Smooth muscle cell (in vitro differentiated cells): ENCODE measurements at regions not wholly inside any gene's neighbourhood (a gene's known extent, or its start where the extent isn't known, plus 50 kb on each side); places are given as distances from the start of the nearest gene placed in this dataset.

Experiments
- DNase-seq: peaks from one replicate; lab custom pipeline; 2025; ENCODE audit not compliant: unreplicated experiment; lab: John Stamatoyannopoulos, UW
- H2AFZ ChIP-seq: fragments of 200-600 bp; sonication (generic); 2 replicates; pipeline ENCODE4 v1.6.0; 2016; ENCODE audit warnings: antibody characterized with exemption, low read depth, mild to moderate bottlenecking
- H3F3A ChIP-seq: fragments of 200-600 bp; sonication (generic); 2 replicates; pipeline ENCODE4 v1.6.0; 2017; ENCODE audit warnings: antibody characterized with exemption, low read depth
- H3K27ac ChIP-seq: fragments of 200-600 bp; sonication (generic); 2 replicates; pipeline ENCODE4 v1.5.1; 2016; ENCODE audit warnings: low read depth, mild to moderate bottlenecking
- H3K27me3 ChIP-seq: fragments of 200-600 bp; sonication (generic); 2 replicates; pipeline ENCODE4 v1.6.1; 2016; ENCODE audit warnings: low read depth, mild to moderate bottlenecking
- H3K36me3 ChIP-seq: fragments of 200-600 bp; sonication (generic); 2 replicates; pipeline ENCODE4 v1.5.1; 2016; ENCODE audit warnings: low read depth
- H3K4me1 ChIP-seq: fragments of 200-600 bp; sonication (generic); 2 replicates; pipeline ENCODE4 v1.5.1; 2016; ENCODE audit warnings: low read depth
- H3K4me2 ChIP-seq: fragments of 200-600 bp; sonication (generic); 2 replicates; pipeline ENCODE4 v1.6.0; 2016; ENCODE audit warnings: mild to moderate bottlenecking
- H3K4me3 ChIP-seq: fragments of 200-600 bp; sonication (generic); 2 replicates; pipeline ENCODE4 v1.5.1; 2016; ENCODE audit warnings: mild to moderate bottlenecking
- H3K79me2 ChIP-seq: fragments of 200-600 bp; sonication (generic); 2 replicates; pipeline ENCODE4 v1.6.0; 2016; ENCODE audit warnings: low read depth, mild to moderate bottlenecking
- H3K9ac ChIP-seq: fragments of 200-600 bp; sonication (generic); 2 replicates; pipeline ENCODE4 v1.6.0; 2016; ENCODE audit warnings: low read depth
- H3K9me3 ChIP-seq: fragments of 200-600 bp; sonication (generic); replicated peaks from 2 replicates; pipeline ENCODE4 v1.5.1; 2016; ENCODE audit warnings: low read depth
- H4K20me1 ChIP-seq: fragments of 200-600 bp; sonication (generic); 2 replicates; pipeline ENCODE4 v1.6.0; 2016; ENCODE audit warnings: low read depth
- WGBS: methylation state at CpG from one replicate; pipeline ENCODE4 v1.1.7; 2016; ENCODE audit warnings: low lambda C conversion rate; 5-methylcytosine and 5-hydroxymethylcytosine counted together
- TF ChIP-seq, protein P1 (sequence below): fragments of 200-600 bp; sonication (generic); IDR thresholded peaks from 2 replicates; pipeline ENCODE4 v1.5.1; 2017; ENCODE audit warnings: borderline replicate concordance, mild to moderate bottlenecking, antibody characterized with exemption; ENCODE audit not compliant: insufficient read depth, poor library complexity, severe bottlenecking

DNA sequence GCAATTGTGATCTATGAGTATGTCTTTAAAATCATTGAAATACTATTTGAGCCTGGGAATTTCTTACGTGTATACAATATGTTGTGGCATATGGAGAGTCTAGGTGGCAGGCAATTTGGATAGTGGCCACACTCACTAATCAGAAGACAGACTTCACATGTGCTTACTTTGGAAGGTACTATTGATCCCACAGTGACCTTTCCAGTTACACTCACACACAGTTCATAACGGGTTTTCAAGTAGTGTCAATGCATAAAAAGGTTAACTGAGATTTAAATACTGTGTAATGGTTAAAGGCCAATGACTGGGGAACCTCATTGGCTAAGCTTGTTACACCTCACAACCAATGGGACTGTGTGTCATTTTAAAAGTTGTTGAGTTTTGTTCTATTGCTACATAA, 783.2 kb downstream of the RPA4 start:
- H3F3A ChIP-seq = no peaks in the 10 kb centered on the region
- H3K79me2 ChIP-seq = no peaks in the 10 kb centered on the region
- H3K27me3 ChIP-seq = no peaks in the 10 kb centered on the region
- WGBS = 95% methylated on average over 2 of the region's 2 CpGs
- no peaks in the 10 kb centered on the region for H3K36me3 ChIP-seq
- no peak overlapping the region for H2AFZ ChIP-seq
- H3K4me3 ChIP-seq = no peak overlapping the region
- H3K9ac ChIP-seq = no peak overlapping the region
- TF ChIP-seq, protein P1, sequence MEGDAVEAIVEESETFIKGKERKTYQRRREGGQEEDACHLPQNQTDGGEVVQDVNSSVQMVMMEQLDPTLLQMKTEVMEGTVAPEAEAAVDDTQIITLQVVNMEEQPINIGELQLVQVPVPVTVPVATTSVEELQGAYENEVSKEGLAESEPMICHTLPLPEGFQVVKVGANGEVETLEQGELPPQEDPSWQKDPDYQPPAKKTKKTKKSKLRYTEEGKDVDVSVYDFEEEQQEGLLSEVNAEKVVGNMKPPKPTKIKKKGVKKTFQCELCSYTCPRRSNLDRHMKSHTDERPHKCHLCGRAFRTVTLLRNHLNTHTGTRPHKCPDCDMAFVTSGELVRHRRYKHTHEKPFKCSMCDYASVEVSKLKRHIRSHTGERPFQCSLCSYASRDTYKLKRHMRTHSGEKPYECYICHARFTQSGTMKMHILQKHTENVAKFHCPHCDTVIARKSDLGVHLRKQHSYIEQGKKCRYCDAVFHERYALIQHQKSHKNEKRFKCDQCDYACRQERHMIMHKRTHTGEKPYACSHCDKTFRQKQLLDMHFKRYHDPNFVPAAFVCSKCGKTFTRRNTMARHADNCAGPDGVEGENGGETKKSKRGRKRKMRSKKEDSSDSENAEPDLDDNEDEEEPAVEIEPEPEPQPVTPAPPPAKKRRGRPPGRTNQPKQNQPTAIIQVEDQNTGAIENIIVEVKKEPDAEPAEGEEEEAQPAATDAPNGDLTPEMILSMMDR = no peak
- no peak for DNase-seq
- no peaks in the 10 kb centered on the region for H3K4me1 ChIP-seq
- no peaks in the 10 kb centered on the region for H4K20me1 ChIP-seq
- no peak overlapping the region for H3K4me2 ChIP-seq
- H3K9me3 ChIP-seq = no peaks in the 10 kb centered on the region
- no peak overlapping the region for H3K27ac ChIP-seq

DNA sequence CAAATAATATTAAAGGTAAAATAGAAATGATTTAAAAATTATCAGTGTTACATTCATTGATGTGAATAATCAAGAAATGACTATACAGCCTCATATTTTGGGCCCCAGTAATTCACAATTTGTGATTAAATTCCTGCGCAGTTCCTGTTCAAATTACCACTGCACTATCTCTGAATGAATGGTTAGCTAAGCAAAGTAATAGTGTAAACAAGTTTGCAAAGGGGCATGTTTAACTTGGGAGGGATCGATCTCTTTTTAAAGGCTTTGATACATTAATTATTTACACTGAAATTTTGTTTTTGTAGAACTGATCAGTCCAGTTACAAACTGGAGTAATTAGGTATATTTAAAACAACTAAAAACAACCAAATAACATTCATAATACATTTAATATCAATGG, 784.4 kb downstream of the RPA4 start:
- Histone ChIP-seq H3F3A (no peaks in the 10 kb centered on the region), H3K9me3 (no peaks in the 10 kb centered on the region), H3K27me3 (no peaks in the 10 kb centered on the region), H3K9ac (no peak overlapping the region), H3K79me2 (no peaks in the 10 kb centered on the region), H3K4me2 (no peak overlapping the region), H3K4me3 (no peak overlapping the region), H2AFZ (no peak overlapping the region), H4K20me1 (no peaks in the 10 kb centered on the region), H3K4me1 (no peaks in the 10 kb centered on the region), H3K36me3 (no peaks in the 10 kb centered on the region), H3K27ac (no peak overlapping the region)
- TF ChIP-seq, protein P1 = no peak
- DNase-seq = no peak
- 92% methylated on average over 2 of the region's 2 CpGs for whole genome bisulfite sequencing

DNA sequence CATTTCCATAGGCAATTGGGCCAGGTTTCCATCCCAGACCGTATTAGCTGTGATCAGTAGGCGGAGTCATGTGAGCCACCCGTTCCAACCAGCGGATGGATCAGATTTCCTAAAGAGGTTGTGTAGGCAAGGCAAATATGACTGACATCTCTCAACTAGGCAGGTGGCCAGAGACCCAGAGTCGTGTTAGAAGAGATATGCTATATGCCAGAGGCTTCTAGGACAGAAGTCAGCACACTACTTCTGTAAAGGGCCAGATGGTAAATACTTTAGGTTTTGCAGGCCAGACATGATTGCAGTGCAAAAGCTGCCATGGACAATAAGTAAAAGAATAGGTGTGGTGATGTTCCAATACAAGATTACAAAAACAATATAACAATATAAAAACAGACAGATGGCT, 788.4 kb downstream of the RPA4 start:
- 85% methylated on average over 5 of the region's 5 CpGs for WGBS

DNA sequence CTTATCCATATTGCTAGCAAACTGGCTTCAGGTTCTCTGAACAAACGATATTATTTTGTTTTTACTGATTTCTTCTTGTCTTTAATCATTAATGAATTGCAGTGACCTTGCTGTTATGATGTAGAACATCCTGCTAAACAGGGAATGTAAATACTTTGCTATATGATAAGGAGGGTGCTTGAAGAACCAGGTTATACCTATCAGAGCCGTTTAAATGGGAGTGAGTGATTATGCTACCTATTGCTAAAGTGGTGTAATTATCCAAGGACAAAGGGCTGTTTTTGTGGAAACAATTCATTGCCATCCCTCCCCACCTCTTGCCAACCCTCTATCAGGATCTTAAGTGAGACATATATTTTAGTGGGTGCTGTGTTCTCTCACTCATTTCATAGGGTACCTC, 788.9 kb downstream of the RPA4 start:
- DNase-seq = no peak
- Histone ChIP-seq H3K36me3 (no peaks in the 10 kb centered on the region), H3K4me1 (no peaks in the 10 kb centered on the region), H3K27ac (no peak overlapping the region), H3F3A (no peaks in the 10 kb centered on the region), H2AFZ (no peak overlapping the region), H4K20me1 (no peaks in the 10 kb centered on the region), H3K27me3 (no peaks in the 10 kb centered on the region), H3K9me3 (no peaks in the 10 kb centered on the region), H3K4me3 (no peak overlapping the region), H3K9ac (no peak overlapping the region), H3K79me2 (no peaks in the 10 kb centered on the region), H3K4me2 (no peak overlapping the region)
- WGBS = 86% methylated on average over 2 of the region's 2 CpGs
- TF ChIP-seq, protein P1 = no peak

More for the DNA sequence above, 788.4 kb downstream of the RPA4 start:
- Histone ChIP-seq H3K4me2 (no peak overlapping the region), H2AFZ (no peak overlapping the region), H3K9me3 (no peaks in the 10 kb centered on the region), H3K27ac (no peak overlapping the region), H3K27me3 (no peaks in the 10 kb centered on the region), H4K20me1 (no peaks in the 10 kb centered on the region), H3K36me3 (no peaks in the 10 kb centered on the region), H3K4me1 (no peaks in the 10 kb centered on the region), H3K79me2 (no peaks in the 10 kb centered on the region), H3F3A (no peaks in the 10 kb centered on the region), H3K9ac (no peak overlapping the region), H3K4me3 (no peak overlapping the region)
- TF ChIP-seq, protein P1 = no peak
- DNase-seq = no peak
